CD4-positive, alpha-beta T cell (primary cell): ENCODE measurements at regions not wholly inside any gene's neighbourhood (a gene's known extent, or its start where the extent isn't known, plus 50 kb on each side); places are given as distances from the start of the nearest gene placed in this dataset.

Experiments used
- ATAC-seq: fragments of 200-7000 bp; cut with Tn5 transposase; one replicate; pipeline ENCODE4 v1.10.0; 2022; ENCODE audit warnings: mild to moderate bottlenecking; ENCODE audit not compliant: poor library complexity
- CTCF ChIA-PET: fragments of 350-600 bp; sonication (Branson Sonifier 250); formaldehyde crosslinking; loops from one replicate; lab custom pipeline; 2021; ENCODE audit warnings: antibody characterized with exemption, inconsistent platforms; lab: Charles Lee
- POLR2A ChIA-PET: fragments of 350-600 bp; sonication (Branson Sonifier 250); formaldehyde crosslinking; loops from one replicate; lab custom pipeline; 2021; ENCODE audit warnings: antibody characterized with exemption, inconsistent platforms; lab: Charles Lee
- DNase-seq, 14 experiments: peaks; one replicate each; pipeline ENCODE4 v3.0.0-alpha.2; 2013 to 2020; ENCODE audit warnings: mixed read lengths in 2 of 14
- H3K27ac ChIP-seq, 2 donors: one replicate each; pipeline versions ENCODE4 v1.5.1 to v1.7.0; 2013; ENCODE audit warnings: low read length in 2 of 2, low read depth in 1 of 2, mild to moderate bottlenecking in 1 of 2
- H3K27me3 ChIP-seq, 2 experiments: 1 replicate in 1 of 2; 2 replicates in 1 of 2; pipeline versions ENCODE4 v1.6.1 to v1.7.0; 2013; ENCODE audit warnings: low read length in 2 of 2, control low read depth in 1 of 2, mild to moderate bottlenecking in 1 of 2, moderate library complexity in 1 of 2; ENCODE audit not compliant: insufficient read depth in 2 of 2, control insufficient read depth in 1 of 2
- H3K36me3 ChIP-seq: one replicate; pipeline ENCODE4 v1.6.1; 2013; ENCODE audit warnings: low read length, control low read depth; ENCODE audit not compliant: insufficient read depth
- H3K4me1 ChIP-seq: one replicate; pipeline ENCODE4 v1.6.1; 2013; ENCODE audit warnings: low read length, control low read depth; ENCODE audit not compliant: insufficient read depth
- H3K4me3 ChIP-seq: one replicate; pipeline ENCODE4 v1.5.1; 2013; ENCODE audit warnings: mild to moderate bottlenecking, low read length, moderate library complexity
- H3K9me3 ChIP-seq, 2 experiments: 1 replicate in 1 of 2; 2 replicates in 1 of 2; pipeline versions ENCODE4 v1.6.1 to v1.7.0; 2013; ENCODE audit warnings: low read length in 2 of 2, mild to moderate bottlenecking in 2 of 2, control low read depth in 1 of 2, moderate library complexity in 1 of 2; ENCODE audit not compliant: control insufficient read depth in 1 of 2, insufficient read depth in 1 of 2
- H3K27ac Mint-ChIP-seq: one replicate; pipeline ENCODE4 v1.8.0; 2020; ENCODE audit warnings: mixed read lengths
- H3K27me3 Mint-ChIP-seq: one replicate; pipeline ENCODE4 v1.8.0; 2021; ENCODE audit warnings: mixed read lengths
- H3K36me3 Mint-ChIP-seq: one replicate; pipeline ENCODE4 v1.8.0; 2021; ENCODE audit warnings: low read depth, mixed read lengths
- H3K4me1 Mint-ChIP-seq: one replicate; pipeline ENCODE4 v1.8.0; 2021; ENCODE audit warnings: low read depth, mixed read lengths
- H3K4me3 Mint-ChIP-seq: one replicate; pipeline ENCODE4 v1.8.0; 2020; ENCODE audit warnings: mild to moderate bottlenecking, mixed read lengths
- H3K9me3 Mint-ChIP-seq: one replicate; pipeline ENCODE4 v1.8.0; 2020; ENCODE audit warnings: mixed read lengths
- CTCF ChIP-seq: fragments of 200-600 bp; IDR thresholded peaks from one replicate; pipeline ENCODE4 v1.8.0; 2022; ENCODE audit warnings: antibody characterized with exemption, mild to moderate bottlenecking
- intact Hi-C, 2 experiments: fragments of 100-400 bp; cut with DNase I in 1 of 2; cut with micrococcal nuclease in 1 of 2; formaldehyde crosslinking; loops; one replicate each; pipeline versions ENCODE4 v1.15.1 to v1.9.0; 2023 to 2025; cut with DNase I, micrococcal nuclease

GRCh38 chr16:79439901-79440300, 160.6 kb downstream of the MAF start:
- TF ChIP-seq CTCF = no peak
- ATAC-seq (no peak), DNase-seq (no peak)
- no peaks in the 10 kb centered on the region for H3K9me3 ChIP-seq
- Mint-ChIP-seq H3K4me1 (no peaks in the 10 kb centered on the region), H3K4me3 (no peak overlapping the region), H3K9me3 (no peaks in the 10 kb centered on the region), H3K36me3 (no peaks in the 10 kb centered on the region), H3K27me3 (no peaks in the 10 kb centered on the region), H3K27ac (no peak overlapping the region)
- no peaks in the 10 kb centered on the region for H3K4me1 ChIP-seq
- ChIA-PET CTCF (no interaction called here), POLR2A (no interaction called here)
- H3K4me3 ChIP-seq = no peak overlapping the region
- H3K36me3 ChIP-seq = no peaks in the 10 kb centered on the region
- intact Hi-C loops = no loop called here
- H3K27me3 ChIP-seq = no peaks in the 10 kb centered on the region
- no peak overlapping the region for H3K27ac ChIP-seq

- CTCF ChIA-PET = no interaction called here
- no peaks in the 10 kb centered on the region for H3K9me3 ChIP-seq
- H3K4me1 Mint-ChIP-seq = no peaks in the 10 kb centered on the region
- no peak overlapping the region for H3K4me3 ChIP-seq
- no peaks in the 10 kb centered on the region for H3K36me3 Mint-ChIP-seq
- H3K9me3 Mint-ChIP-seq = no peaks in the 10 kb centered on the region
- DNase-seq (no peak), ATAC-seq (no peak)
- no peaks in the 10 kb centered on the region for H3K4me1 ChIP-seq
- no peak overlapping the region for H3K27ac ChIP-seq
- POLR2A ChIA-PET = no interaction called here
- no peaks in the 10 kb centered on the region for H3K27me3 ChIP-seq
- no peak overlapping the region for H3K4me3 Mint-ChIP-seq
- no peaks in the 10 kb centered on the region for H3K36me3 ChIP-seq
- intact Hi-C loops = no loop called here
- TF ChIP-seq CTCF = no peak
- H3K27me3 Mint-ChIP-seq = no peaks in the 10 kb centered on the region
- no peak overlapping the region for H3K27ac Mint-ChIP-seq
These were observed 162.5 kb downstream of the MAF start for GRCh38 chr16:79437764-79438751.

DNA sequence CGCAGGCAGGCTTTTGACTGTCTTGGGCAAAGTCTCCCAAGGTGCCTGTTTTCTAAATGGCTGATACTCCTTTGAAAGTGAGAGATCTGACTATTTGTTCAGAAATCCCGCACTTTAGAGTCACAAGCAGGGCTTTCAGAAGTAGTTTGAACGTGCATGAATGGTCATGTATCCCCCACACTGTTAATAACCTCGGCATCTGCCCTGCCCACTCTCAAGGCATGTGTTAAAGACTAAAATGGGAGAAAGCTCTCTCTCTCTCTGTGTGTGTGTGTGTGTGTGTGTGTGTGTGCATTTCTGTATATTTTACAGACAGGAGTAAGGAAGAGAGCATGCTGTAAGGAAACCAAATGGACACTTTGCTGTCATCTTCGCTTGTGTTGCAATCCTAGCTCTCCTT, 163.7 kb downstream of the MAF start:
- ATAC-seq (no peak), DNase-seq (no peak)
- no peak overlapping the region for H3K4me3 Mint-ChIP-seq
- no peaks in the 10 kb centered on the region for H3K27me3 Mint-ChIP-seq
- intact Hi-C loops = no loop called here
- POLR2A ChIA-PET = no interaction called here
- CTCF ChIA-PET = no interaction called here
- Histone ChIP-seq H3K4me1 (no peaks in the 10 kb centered on the region), H3K9me3 (no peaks in the 10 kb centered on the region), H3K27ac (no peak overlapping the region), H3K36me3 (no peaks in the 10 kb centered on the region), H3K27me3 (no peaks in the 10 kb centered on the region), H3K4me3 (no peak overlapping the region)
- TF ChIP-seq CTCF = no peak
- H3K27ac Mint-ChIP-seq = no peak overlapping the region
- H3K36me3 Mint-ChIP-seq = no peaks in the 10 kb centered on the region
- no peaks in the 10 kb centered on the region for H3K4me1 Mint-ChIP-seq
- no peaks in the 10 kb centered on the region for H3K9me3 Mint-ChIP-seq
